Progenitor cell of endocrine pancreas (in vitro differentiated cells): ENCODE measurements at regions not wholly inside any gene's neighbourhood (a gene's known extent, or its start where the extent isn't known, plus 50 kb on each side); places are given as distances from the start of the nearest gene placed in this dataset.

Source experiments
- DNase-seq: peaks from one replicate; pipeline ENCODE4 v3.0.0; 2021; ENCODE audit warnings: low spot score; ENCODE audit not compliant: unreplicated experiment
- H3K27ac Mint-ChIP-seq: 2 replicates; pipeline ENCODE4 v1.8.0; 2021; ENCODE audit warnings: mild to moderate bottlenecking, moderate library complexity, mixed read lengths
- H3K27me3 Mint-ChIP-seq: 2 replicates; pipeline ENCODE4 v1.8.0; 2021; ENCODE audit warnings: mixed read lengths
- H3K36me3 Mint-ChIP-seq: 2 replicates; pipeline ENCODE4 v1.8.0; 2022; ENCODE audit warnings: mixed read lengths; ENCODE audit not compliant: insufficient read depth
- H3K4me1 Mint-ChIP-seq: 2 replicates; pipeline ENCODE4 v1.8.0; 2021; ENCODE audit warnings: low read depth, mixed read lengths
- H3K4me3 Mint-ChIP-seq: 2 replicates; pipeline ENCODE4 v1.8.0; 2021; ENCODE audit warnings: low read depth, mild to moderate bottlenecking, moderate library complexity, mixed read lengths
- H3K9me3 Mint-ChIP-seq: 2 replicates; pipeline ENCODE4 v1.8.0; 2021; ENCODE audit warnings: low read depth, mixed read lengths
- CTCF ChIP-seq: fragments of 200-600 bp; sonication (generic); IDR thresholded peaks from one replicate; pipeline ENCODE4 v1.5.0; 2021; ENCODE audit warnings: antibody characterized with exemption, mild to moderate bottlenecking; ENCODE audit not compliant: unreplicated experiment

GRCh38 chr9:113793558-113793957 lies 82.6 kb upstream of the ZNF618 start:
- Mint-ChIP-seq H3K4me3 (no peak overlapping the region), H3K27ac (peak overlapping the region; percentile 17), H3K36me3 (no peaks in the 10 kb centered on the region), H3K27me3 (peaks cover 20% of the 10 kb centered on the region), H3K9me3 (peaks cover 4% of the 10 kb centered on the region), H3K4me1 (no peaks in the 10 kb centered on the region)
- no peak for DNase-seq
- TF ChIP-seq CTCF: no peak

DNA sequence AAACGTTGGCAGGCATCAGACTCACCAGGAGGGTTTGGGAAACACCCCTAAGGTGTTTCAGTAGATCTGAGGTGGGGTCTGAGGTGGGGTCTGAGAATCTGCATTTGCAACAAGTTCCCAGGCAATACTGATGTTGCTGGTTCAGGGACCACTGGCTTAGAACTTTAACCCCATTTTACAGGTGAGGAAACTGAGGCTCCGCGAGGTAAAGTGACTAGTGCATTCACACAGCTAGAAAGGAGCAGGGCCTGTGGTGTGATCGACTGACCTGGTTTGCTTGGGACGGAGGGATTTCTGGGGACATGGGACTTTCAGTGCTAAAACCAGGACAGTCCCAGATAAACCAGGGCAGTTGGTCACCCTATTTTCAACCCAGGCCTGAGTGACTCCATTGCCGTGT lies 81.4 kb upstream of the ZNF618 start:
- Mint-ChIP-seq H3K9me3 (peaks cover 4% of the 10 kb centered on the region), H3K27ac (no peak overlapping the region), H3K4me1 (no peaks in the 10 kb centered on the region), H3K4me3 (no peak overlapping the region), H3K36me3 (no peaks in the 10 kb centered on the region), H3K27me3 (peaks cover 15% of the 10 kb centered on the region)
- DNase-seq: no peak
- TF ChIP-seq CTCF: no peak

GRCh38 chr9:113795811-113796392 lies 80.2 kb upstream of the ZNF618 start:
- Mint-ChIP-seq H3K36me3 (no peaks in the 10 kb centered on the region), H3K4me1 (no peaks in the 10 kb centered on the region), H3K4me3 (no peak overlapping the region), H3K9me3 (peaks cover 4% of the 10 kb centered on the region), H3K27me3 (peaks cover 9% of the 10 kb centered on the region), H3K27ac (no peak overlapping the region)
- DNase-seq: no peak
- no peak for TF ChIP-seq CTCF

GRCh38 chr9:113796646-113797426 lies 79.3 kb upstream of the ZNF618 start:
- H3K4me1 Mint-ChIP-seq: no peaks in the 10 kb centered on the region
- H3K4me3 Mint-ChIP-seq: no peak overlapping the region
- no peak overlapping the region for H3K27ac Mint-ChIP-seq
- TF ChIP-seq CTCF: peak; percentile 20
- peaks cover 9% of the 10 kb centered on the region for H3K27me3 Mint-ChIP-seq
- no peak for DNase-seq
- H3K9me3 Mint-ChIP-seq: no peaks in the 10 kb centered on the region
- H3K36me3 Mint-ChIP-seq: no peaks in the 10 kb centered on the region

DNA sequence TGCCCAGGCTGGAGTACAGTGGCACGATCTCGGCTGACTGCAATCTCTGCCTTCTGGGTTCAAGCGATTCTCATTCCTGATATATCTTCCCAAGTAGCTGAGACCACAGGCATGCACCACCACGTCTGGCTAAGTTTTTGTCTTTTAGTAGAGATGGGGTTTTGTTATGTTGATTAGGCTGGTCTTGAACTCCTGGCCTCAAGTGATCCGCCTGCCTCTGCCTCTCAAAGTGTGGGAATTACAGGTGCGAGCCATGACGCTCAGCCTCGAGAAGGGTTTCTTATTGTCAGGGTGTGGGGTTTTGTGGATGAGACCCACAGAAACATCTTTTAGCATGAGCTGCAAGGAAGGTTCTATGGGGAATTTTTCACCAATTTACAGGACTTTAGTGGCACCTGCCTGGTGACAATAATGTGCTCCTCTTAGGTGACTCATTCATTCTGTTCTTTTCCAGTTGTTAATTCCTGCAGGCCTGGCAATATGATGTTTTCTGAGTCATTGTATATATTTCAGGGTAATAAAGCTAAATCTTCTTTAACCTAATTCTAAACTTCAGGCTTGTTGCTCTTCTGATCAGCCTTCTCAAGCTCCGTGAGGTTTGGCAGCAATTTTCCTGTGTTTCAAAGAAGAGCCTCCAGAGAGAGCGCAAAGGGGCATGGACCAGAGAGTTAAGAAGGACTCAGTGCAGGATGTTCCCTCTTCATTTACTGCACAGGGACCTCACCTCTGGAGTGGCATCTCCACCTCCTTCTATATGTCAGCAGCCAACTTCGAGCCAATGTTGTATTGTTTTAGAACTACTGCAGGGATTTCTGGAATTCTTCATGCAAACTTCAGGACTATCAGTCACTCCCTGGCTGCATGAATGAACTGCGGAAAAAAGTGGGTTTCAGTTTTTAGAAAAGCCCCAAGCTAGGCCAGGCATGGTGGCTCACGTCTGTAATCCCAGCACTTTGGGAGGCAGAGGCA lies 77.8 kb upstream of the ZNF618 start:
- no peak overlapping the region for H3K27ac Mint-ChIP-seq
- no peaks in the 10 kb centered on the region for H3K4me1 Mint-ChIP-seq
- DNase-seq: no peak
- no peak overlapping the region for H3K4me3 Mint-ChIP-seq
- no peak for TF ChIP-seq CTCF
- H3K36me3 Mint-ChIP-seq: no peaks in the 10 kb centered on the region
- H3K27me3 Mint-ChIP-seq: peaks cover 9% of the 10 kb centered on the region
- no peaks in the 10 kb centered on the region for H3K9me3 Mint-ChIP-seq
